ENCODE measurements at regions not wholly inside any gene's neighbourhood (a gene's known extent, or its start where the extent isn't known, plus 50 kb on each side); places are given as distances from the start of the nearest gene placed in this dataset.

GRCh38 chr1:118275472-118276115 is 90.6 kb upstream of the SPAG17 start:
- no peaks in the 10 kb centered on the region for H3K4me1 Mint-ChIP-seq (ENCODE audit: low read depth, unreplicated experiment)
- FAIRE-seq (no peak), DNase-seq (ENCODE audit: low read depth) (no peak)
- Histone ChIP-seq H3K9me3 (ENCODE audit: insufficient read depth, low read depth, low read length) (no peaks in the 10 kb centered on the region), H3K36me3 (ENCODE audit: insufficient read depth, low read length) (no peaks in the 10 kb centered on the region), H4K20me1 (ENCODE audit: insufficient read depth, low read length) (no peaks in the 10 kb centered on the region), H3K4me2 (ENCODE audit: low read length) (no peak overlapping the region), H3K4me1 (ENCODE audit: insufficient read depth, low read length) (no peaks in the 10 kb centered on the region), H3K27me3 (ENCODE audit: insufficient read depth, low read length) (no peaks in the 10 kb centered on the region), H3K27ac (ENCODE audit: low read depth, low read length) (no peak overlapping the region), H2AFZ (ENCODE audit: low read depth, low read length) (no peak overlapping the region), H3K9ac (ENCODE audit: low read length) (no peak overlapping the region), H3K4me3 (ENCODE audit: insufficient read depth, low read depth, low read length) (no peak overlapping the region), H3K79me2 (ENCODE audit: insufficient read depth, low read length) (no peaks in the 10 kb centered on the region)
- H3K4me3 Mint-ChIP-seq (ENCODE audit: unreplicated experiment): no peak overlapping the region
- no peaks in the 10 kb centered on the region for H3K27me3 Mint-ChIP-seq (ENCODE audit: low read depth, unreplicated experiment)
- no peaks in the 10 kb centered on the region for H3K36me3 Mint-ChIP-seq (ENCODE audit: low read depth, unreplicated experiment)
- H3K27ac Mint-ChIP-seq (ENCODE audit: unreplicated experiment): no peak overlapping the region
- TF ChIP-seq EZH2 (IDR thresholded peaks at IDR 0.05; ENCODE audit: insufficient read depth, low read length) (no peak), CTCF (IDR thresholded peaks at IDR 0.05; ENCODE audit: insufficient read depth, low read depth, low read length) (no peak)
- H3K9me3 Mint-ChIP-seq (ENCODE audit: unreplicated experiment): peaks cover 3% of the 10 kb centered on the region

- Mint-ChIP-seq H3K9me3 (ENCODE audit: unreplicated experiment) (peaks cover 3% of the 10 kb centered on the region), H3K36me3 (ENCODE audit: low read depth, unreplicated experiment) (no peaks in the 10 kb centered on the region), H3K4me1 (ENCODE audit: low read depth, unreplicated experiment) (peaks cover 2% of the 10 kb centered on the region), H3K4me3 (ENCODE audit: unreplicated experiment) (no peak overlapping the region), H3K27me3 (ENCODE audit: low read depth, unreplicated experiment) (no peaks in the 10 kb centered on the region), H3K27ac (ENCODE audit: unreplicated experiment) (no peak overlapping the region)
- Histone ChIP-seq H4K20me1 (ENCODE audit: insufficient read depth, low read length) (no peaks in the 10 kb centered on the region), H2AFZ (ENCODE audit: low read depth, low read length) (no peak overlapping the region), H3K79me2 (ENCODE audit: insufficient read depth, low read length) (no peaks in the 10 kb centered on the region), H3K9ac (ENCODE audit: low read length) (no peak overlapping the region), H3K4me1 (ENCODE audit: insufficient read depth, low read length) (no peaks in the 10 kb centered on the region), H3K27me3 (ENCODE audit: insufficient read depth, low read length) (no peaks in the 10 kb centered on the region), H3K27ac (ENCODE audit: low read depth, low read length) (no peak overlapping the region), H3K36me3 (ENCODE audit: insufficient read depth, low read length) (no peaks in the 10 kb centered on the region), H3K9me3 (ENCODE audit: insufficient read depth, low read depth, low read length) (no peaks in the 10 kb centered on the region), H3K4me3 (ENCODE audit: insufficient read depth, low read depth, low read length) (no peak overlapping the region), H3K4me2 (ENCODE audit: low read length) (no peak overlapping the region)
- DNase-seq (ENCODE audit: low read depth) (no peak), FAIRE-seq (no peak)
- TF ChIP-seq CTCF (IDR thresholded peaks at IDR 0.05; ENCODE audit: insufficient read depth, low read depth, low read length) (no peak), EZH2 (IDR thresholded peaks at IDR 0.05; ENCODE audit: insufficient read depth, low read length) (no peak)
Observed at GRCh38 chr1:118272884-118273283, 87.9 kb upstream of the SPAG17 start.

GRCh38 chr1:118271883-118272282 is 86.9 kb upstream of the SPAG17 start:
- FAIRE-seq (no peak), DNase-seq (ENCODE audit: low read depth) (no peak)
- no peaks in the 10 kb centered on the region for H3K4me1 ChIP-seq (ENCODE audit: insufficient read depth, low read length)
- H3K27ac ChIP-seq (ENCODE audit: low read depth, low read length): no peak overlapping the region
- no peaks in the 10 kb centered on the region for H4K20me1 ChIP-seq (ENCODE audit: insufficient read depth, low read length)
- H3K9me3 Mint-ChIP-seq (ENCODE audit: unreplicated experiment): no peaks in the 10 kb centered on the region
- no peak for TF ChIP-seq EZH2 (IDR thresholded peaks at IDR 0.05; ENCODE audit: insufficient read depth, low read length)
- no peaks in the 10 kb centered on the region for H3K36me3 Mint-ChIP-seq (ENCODE audit: low read depth, unreplicated experiment)
- H3K79me2 ChIP-seq (ENCODE audit: insufficient read depth, low read length): no peaks in the 10 kb centered on the region
- no peaks in the 10 kb centered on the region for H3K27me3 ChIP-seq (ENCODE audit: insufficient read depth, low read length)
- no peaks in the 10 kb centered on the region for H3K36me3 ChIP-seq (ENCODE audit: insufficient read depth, low read length)
- no peak overlapping the region for H3K9ac ChIP-seq (ENCODE audit: low read length)
- H3K27me3 Mint-ChIP-seq (ENCODE audit: low read depth, unreplicated experiment): no peaks in the 10 kb centered on the region
- no peak overlapping the region for H3K4me3 Mint-ChIP-seq (ENCODE audit: unreplicated experiment)
- H2AFZ ChIP-seq (ENCODE audit: low read depth, low read length): no peak overlapping the region
- peaks cover 2% of the 10 kb centered on the region for H3K4me1 Mint-ChIP-seq (ENCODE audit: low read depth, unreplicated experiment)
- H3K9me3 ChIP-seq (ENCODE audit: insufficient read depth, low read depth, low read length): no peaks in the 10 kb centered on the region
- no peak overlapping the region for H3K4me2 ChIP-seq (ENCODE audit: low read length)
- H3K27ac Mint-ChIP-seq (ENCODE audit: unreplicated experiment): no peak overlapping the region
- no peak overlapping the region for H3K4me3 ChIP-seq (ENCODE audit: insufficient read depth, low read depth, low read length)

Data from astrocyte (in vitro differentiated cells and primary cell).